Astrocyte (in vitro differentiated cells and primary cell): ENCODE measurements at regions not wholly inside any gene's neighbourhood (a gene's known extent, or its start where the extent isn't known, plus 50 kb on each side); places are given as distances from the start of the nearest gene placed in this dataset.

ENCODE experiments used
- DNase-seq: peaks from one replicate; pipeline ENCODE4 v3.0.0-alpha.2; 2010; ENCODE audit warnings: low read depth
- FAIRE-seq: peaks from 2 replicates; lab custom pipeline; 2011; peaks lifted over from hg19 to GRCh38; lab: Jason Lieb, UNC
- H2AFZ ChIP-seq: 2 replicates; pipeline ENCODE4 v1.6.0; 2012; ENCODE audit warnings: low read depth, low read length, inconsistent platforms
- H3K27ac ChIP-seq: 2 replicates; pipeline ENCODE4 v1.5.1; 2011; ENCODE audit warnings: low read depth, low read length, inconsistent platforms
- H3K27me3 ChIP-seq: 2 replicates; pipeline ENCODE4 v1.6.0; 2011; ENCODE audit warnings: low read length, inconsistent platforms; ENCODE audit not compliant: insufficient read depth
- H3K36me3 ChIP-seq: 2 replicates; pipeline ENCODE4 v1.5.1; 2011; ENCODE audit warnings: low read length, inconsistent platforms; ENCODE audit not compliant: insufficient read depth
- H3K4me1 ChIP-seq: 2 replicates; pipeline ENCODE4 v1.5.1; 2011; ENCODE audit warnings: low read length, inconsistent platforms; ENCODE audit not compliant: insufficient read depth
- H3K4me2 ChIP-seq: 2 replicates; pipeline ENCODE4 v1.6.0; 2012; ENCODE audit warnings: low read length, inconsistent platforms
- H3K4me3 ChIP-seq: 2 replicates; pipeline ENCODE4 v1.5.1; 2011; ENCODE audit warnings: low read depth, mild to moderate bottlenecking, low read length, inconsistent platforms; ENCODE audit not compliant: insufficient read depth
- H3K79me2 ChIP-seq: 2 replicates; pipeline ENCODE4 v1.6.0; 2012; ENCODE audit warnings: mild to moderate bottlenecking, low read length, inconsistent platforms; ENCODE audit not compliant: insufficient read depth
- H3K9ac ChIP-seq: 2 replicates; pipeline ENCODE4 v1.6.0; 2012; ENCODE audit warnings: mild to moderate bottlenecking, low read length, inconsistent platforms
- H3K9me3 ChIP-seq: 2 replicates; pipeline ENCODE4 v1.5.1; 2012; ENCODE audit warnings: low read depth, mild to moderate bottlenecking, low read length, inconsistent platforms; ENCODE audit not compliant: insufficient read depth
- H4K20me1 ChIP-seq: 2 replicates; pipeline ENCODE4 v1.6.0; 2012; ENCODE audit warnings: low read length, inconsistent platforms; ENCODE audit not compliant: insufficient read depth
- H3K27ac Mint-ChIP-seq: one replicate; pipeline ENCODE4 v1.8.0; 2021; ENCODE audit warnings: mild to moderate bottlenecking, mixed read lengths; ENCODE audit not compliant: unreplicated experiment
- H3K27me3 Mint-ChIP-seq: one replicate; pipeline ENCODE4 v1.8.0; 2021; ENCODE audit warnings: low read depth, mixed read lengths; ENCODE audit not compliant: unreplicated experiment
- H3K36me3 Mint-ChIP-seq: one replicate; pipeline ENCODE4 v1.8.0; 2021; ENCODE audit warnings: low read depth, mixed read lengths; ENCODE audit not compliant: unreplicated experiment
- H3K4me1 Mint-ChIP-seq: one replicate; pipeline ENCODE4 v1.8.0; 2021; ENCODE audit warnings: low read depth, mixed read lengths; ENCODE audit not compliant: unreplicated experiment
- H3K4me3 Mint-ChIP-seq: one replicate; pipeline ENCODE4 v1.8.0; 2021; ENCODE audit warnings: mild to moderate bottlenecking, moderate library complexity, mixed read lengths; ENCODE audit not compliant: unreplicated experiment
- H3K9me3 Mint-ChIP-seq: one replicate; pipeline ENCODE4 v1.8.0; 2021; ENCODE audit warnings: mild to moderate bottlenecking, mixed read lengths; ENCODE audit not compliant: unreplicated experiment
- CTCF ChIP-seq: IDR thresholded peaks from 2 replicates; pipeline ENCODE4 v1.5.1; 2011; ENCODE audit warnings: low read depth, mild to moderate bottlenecking, inconsistent platforms, low read length, moderate library complexity; ENCODE audit not compliant: insufficient read depth
- EZH2 ChIP-seq: IDR thresholded peaks from 2 replicates; pipeline ENCODE4 v1.6.1; 2012; ENCODE audit warnings: mild to moderate bottlenecking, low read length, inconsistent platforms; ENCODE audit not compliant: insufficient read depth

GRCh38 chr11:57100638-57101331 is 81.0 kb upstream of the LRRC55 start:
- Mint-ChIP-seq H3K4me3 (no peak overlapping the region), H3K4me1 (peaks cover 1% of the 10 kb centered on the region), H3K27ac (no peak overlapping the region), H3K9me3 (no peaks in the 10 kb centered on the region), H3K27me3 (no peaks in the 10 kb centered on the region), H3K36me3 (no peaks in the 10 kb centered on the region)
- FAIRE-seq (no peak), DNase-seq (no peak)
- H3K27ac ChIP-seq: no peak overlapping the region
- no peaks in the 10 kb centered on the region for H4K20me1 ChIP-seq
- no peaks in the 10 kb centered on the region for H3K9me3 ChIP-seq
- H3K9ac ChIP-seq: no peak overlapping the region
- TF ChIP-seq EZH2 (no peak), CTCF (no peak)
- no peaks in the 10 kb centered on the region for H3K27me3 ChIP-seq
- no peaks in the 10 kb centered on the region for H3K36me3 ChIP-seq
- no peaks in the 10 kb centered on the region for H3K4me1 ChIP-seq
- no peak overlapping the region for H3K4me3 ChIP-seq
- H2AFZ ChIP-seq: no peak overlapping the region
- H3K79me2 ChIP-seq: no peaks in the 10 kb centered on the region
- no peak overlapping the region for H3K4me2 ChIP-seq

- Mint-ChIP-seq H3K27me3 (no peaks in the 10 kb centered on the region), H3K9me3 (peaks cover 4% of the 10 kb centered on the region), H3K27ac (no peak overlapping the region), H3K36me3 (no peaks in the 10 kb centered on the region), H3K4me1 (no peaks in the 10 kb centered on the region), H3K4me3 (no peak overlapping the region)
- H3K79me2 ChIP-seq: no peaks in the 10 kb centered on the region
- no peaks in the 10 kb centered on the region for H4K20me1 ChIP-seq
- H3K27ac ChIP-seq: no peak overlapping the region
- DNase-seq: no peak
- no peak overlapping the region for H3K4me2 ChIP-seq
- no peak for FAIRE-seq
- no peak for TF ChIP-seq CTCF
- TF ChIP-seq EZH2: no peak
- H3K9me3 ChIP-seq: no peaks in the 10 kb centered on the region
- H3K4me1 ChIP-seq: no peaks in the 10 kb centered on the region
- no peaks in the 10 kb centered on the region for H3K27me3 ChIP-seq
- H3K4me3 ChIP-seq: no peak overlapping the region
- no peak overlapping the region for H2AFZ ChIP-seq
- H3K9ac ChIP-seq: no peak overlapping the region
- H3K36me3 ChIP-seq: no peaks in the 10 kb centered on the region
Measured at GRCh38 chr11:57103899-57104605, 77.7 kb upstream of the LRRC55 start.

GRCh38 chr11:57109331-57109730 is 72.4 kb upstream of the LRRC55 start:
- Histone ChIP-seq H3K36me3 (no peaks in the 10 kb centered on the region), H3K9ac (no peak overlapping the region), H3K27me3 (peaks cover 5% of the 10 kb centered on the region), H3K79me2 (no peaks in the 10 kb centered on the region), H3K4me1 (no peaks in the 10 kb centered on the region), H3K9me3 (no peaks in the 10 kb centered on the region), H3K4me3 (no peak overlapping the region), H3K4me2 (no peak overlapping the region), H2AFZ (no peak overlapping the region), H4K20me1 (no peaks in the 10 kb centered on the region), H3K27ac (no peak overlapping the region)
- no peak overlapping the region for H3K4me3 Mint-ChIP-seq
- FAIRE-seq (no peak), DNase-seq (no peak)
- H3K4me1 Mint-ChIP-seq: no peaks in the 10 kb centered on the region
- no peak for TF ChIP-seq EZH2
- TF ChIP-seq CTCF: no peak
- peaks cover 4% of the 10 kb centered on the region for H3K9me3 Mint-ChIP-seq
- no peak overlapping the region for H3K27ac Mint-ChIP-seq
- no peaks in the 10 kb centered on the region for H3K27me3 Mint-ChIP-seq
- H3K36me3 Mint-ChIP-seq: no peaks in the 10 kb centered on the region
